NCI-H1417 treated with DMSO at 0.1 percent for 48 hours (cell line): ENCODE measurements at regions not wholly inside any gene's neighbourhood (a gene's known extent, or its start where the extent isn't known, plus 50 kb on each side); places are given as distances from the start of the nearest gene placed in this dataset.
A peak's percentile ranks its signal among the peaks of the same experiment; 100 is the strongest.

Source experiments
- DNase-seq: peaks from one replicate; lab custom pipeline; 2025; lab: John Stamatoyannopoulos, UW

GRCh38 chr18:53753601-53754000 lies 470.9 kb downstream of the MBD2 start:
- peak; percentile 97 for DNase-seq

GRCh38 chr18:53752781-53753367 lies 471.6 kb downstream of the MBD2 start:
- no peak for DNase-seq

- no peak for DNase-seq
Observed at GRCh38 chr18:53749766-53750165, 474.7 kb downstream of the MBD2 start.

GRCh38 chr18:53747663-53748160 lies 476.8 kb downstream of the MBD2 start:
- no peak for DNase-seq

- DNase-seq: no peak
Observed at GRCh38 chr18:53747210-53747609, 477.3 kb downstream of the MBD2 start.

GRCh38 chr18:53745986-53746385 lies 478.5 kb downstream of the MBD2 start:
- DNase-seq: no peak

GRCh38 chr18:53745224-53745967 lies 479.1 kb downstream of the MBD2 start:
- no peak for DNase-seq

- DNase-seq: no peak
Observed at GRCh38 chr18:53739700-53740099, 484.8 kb downstream of the MBD2 start.

- DNase-seq: no peak
Observed at GRCh38 chr18:53735526-53735925, 488.9 kb downstream of the MBD2 start.

- DNase-seq: no peak
Observed at GRCh38 chr18:53715243-53715853, 509.1 kb downstream of the MBD2 start.

GRCh38 chr18:53710080-53710479 lies 514.4 kb downstream of the MBD2 start:
- no peak for DNase-seq

GRCh38 chr18:53702480-53702879 lies 522.0 kb downstream of the MBD2 start:
- no peak for DNase-seq

GRCh38 chr18:53701697-53702096 lies 522.8 kb downstream of the MBD2 start:
- DNase-seq: no peak

GRCh38 chr18:53698907-53699306 lies 525.6 kb downstream of the MBD2 start:
- no peak for DNase-seq

GRCh38 chr18:53689886-53690285 lies 534.6 kb downstream of the MBD2 start:
- no peak for DNase-seq

- DNase-seq: no peak
Observed at GRCh38 chr18:53686965-53687364, 537.5 kb downstream of the MBD2 start.

- no peak for DNase-seq
Observed at GRCh38 chr18:53682796-53683195, 541.7 kb downstream of the MBD2 start.

GRCh38 chr18:53677480-53677879 lies 547.0 kb downstream of the MBD2 start:
- DNase-seq: no peak

GRCh38 chr18:53665701-53666100 lies 558.8 kb downstream of the MBD2 start:
- DNase-seq: no peak

GRCh38 chr18:53664575-53664974 lies 559.9 kb downstream of the MBD2 start:
- DNase-seq: no peak

GRCh38 chr18:53660306-53660705 lies 564.2 kb downstream of the MBD2 start:
- no peak for DNase-seq

- DNase-seq: no peak
Observed at GRCh38 chr18:53657257-53657656, 567.2 kb downstream of the MBD2 start.

GRCh38 chr18:53649621-53650020 lies 574.8 kb downstream of the MBD2 start:
- DNase-seq: no peak
